ENCODE measurements at regions not wholly inside any gene's neighbourhood (a gene's known extent, or its start where the extent isn't known, plus 50 kb on each side); places are given as distances from the start of the nearest gene placed in this dataset.

DNA sequence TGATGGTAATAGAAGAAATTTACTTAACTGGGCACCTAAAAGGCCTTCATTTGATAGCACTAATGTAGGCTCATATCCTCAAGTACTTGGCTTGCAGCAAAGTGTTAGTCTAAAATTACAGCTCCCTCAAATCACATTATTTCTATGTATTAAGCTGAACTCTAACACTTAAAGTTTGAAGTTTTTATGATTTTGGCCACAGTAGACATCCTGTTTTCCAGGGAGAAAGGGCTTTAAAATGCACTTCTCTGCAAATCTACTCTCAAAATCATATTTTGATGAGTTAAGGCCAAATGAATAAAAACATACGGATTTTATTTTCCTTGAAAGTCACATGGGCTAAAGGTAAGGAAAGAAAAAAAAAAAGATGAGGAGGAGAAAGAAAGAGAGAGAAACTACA lies 575.5 kb downstream of the PLPP3 start:
- Histone ChIP-seq H3K9me2 (replicated peaks; ENCODE audit: low read depth, low read length) (no peaks in the 10 kb centered on the region), H3K4me2 (ENCODE audit: low read depth, low read length, poor library complexity, severe bottlenecking) (no peak overlapping the region), H3K27me3 (ENCODE audit: insufficient read depth, low read length, poor library complexity, severe bottlenecking) (no peaks in the 10 kb centered on the region), H3K79me2 (ENCODE audit: insufficient read depth, low read length) (no peaks in the 10 kb centered on the region), H3K4me3 (ENCODE audit: low read length, poor library complexity, severe bottlenecking) (no peak overlapping the region), H3K4me1 (ENCODE audit: insufficient read depth, low read length, poor library complexity, severe bottlenecking) (no peaks in the 10 kb centered on the region), H4K20me1 (ENCODE audit: insufficient read depth, low read length, poor library complexity, severe bottlenecking) (no peaks in the 10 kb centered on the region), H3F3A (ENCODE audit: low read depth) (no peaks in the 10 kb centered on the region), H3K36me3 (ENCODE audit: insufficient read depth, low read length) (no peaks in the 10 kb centered on the region), H3K9me3 (ENCODE audit: insufficient read depth, low read depth, low read length) (no peaks in the 10 kb centered on the region), H3K9ac (ENCODE audit: low read depth, low read length, poor library complexity, severe bottlenecking) (no peak overlapping the region), H2AFZ (ENCODE audit: low read length) (no peak overlapping the region)
- TF ChIP-seq, protein P1, sequence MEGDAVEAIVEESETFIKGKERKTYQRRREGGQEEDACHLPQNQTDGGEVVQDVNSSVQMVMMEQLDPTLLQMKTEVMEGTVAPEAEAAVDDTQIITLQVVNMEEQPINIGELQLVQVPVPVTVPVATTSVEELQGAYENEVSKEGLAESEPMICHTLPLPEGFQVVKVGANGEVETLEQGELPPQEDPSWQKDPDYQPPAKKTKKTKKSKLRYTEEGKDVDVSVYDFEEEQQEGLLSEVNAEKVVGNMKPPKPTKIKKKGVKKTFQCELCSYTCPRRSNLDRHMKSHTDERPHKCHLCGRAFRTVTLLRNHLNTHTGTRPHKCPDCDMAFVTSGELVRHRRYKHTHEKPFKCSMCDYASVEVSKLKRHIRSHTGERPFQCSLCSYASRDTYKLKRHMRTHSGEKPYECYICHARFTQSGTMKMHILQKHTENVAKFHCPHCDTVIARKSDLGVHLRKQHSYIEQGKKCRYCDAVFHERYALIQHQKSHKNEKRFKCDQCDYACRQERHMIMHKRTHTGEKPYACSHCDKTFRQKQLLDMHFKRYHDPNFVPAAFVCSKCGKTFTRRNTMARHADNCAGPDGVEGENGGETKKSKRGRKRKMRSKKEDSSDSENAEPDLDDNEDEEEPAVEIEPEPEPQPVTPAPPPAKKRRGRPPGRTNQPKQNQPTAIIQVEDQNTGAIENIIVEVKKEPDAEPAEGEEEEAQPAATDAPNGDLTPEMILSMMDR (conservative IDR thresholded peaks at IDR 0.05; ENCODE audit: low read length) = no peak
- TF ChIP-seq EZH2phosphoT487 (IDR thresholded peaks at IDR 0.05; ENCODE audit: borderline replicate concordance) = no peak

DNA sequence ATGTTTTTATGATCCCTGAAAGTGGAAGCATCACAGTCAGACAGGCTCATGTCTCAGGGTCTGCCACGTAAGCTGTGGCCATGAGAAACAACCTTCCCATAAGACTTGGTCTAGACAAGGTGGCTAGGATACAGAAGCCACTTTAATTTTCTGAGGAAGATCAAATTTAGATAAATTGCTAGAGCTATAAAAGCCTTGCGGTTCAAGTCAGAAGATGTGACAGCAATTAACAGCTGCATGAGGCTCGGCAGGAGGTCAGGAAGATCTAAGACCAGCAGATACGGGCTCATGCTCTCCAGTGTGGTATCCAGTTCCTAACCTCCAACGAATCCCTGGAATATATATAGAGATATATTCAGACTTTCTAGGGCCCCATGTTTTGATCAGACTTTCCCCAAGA lies 577.1 kb downstream of the PLPP3 start:
- Histone ChIP-seq H4K20me1 (ENCODE audit: insufficient read depth, low read length, poor library complexity, severe bottlenecking) (no peaks in the 10 kb centered on the region), H3F3A (ENCODE audit: low read depth) (no peaks in the 10 kb centered on the region), H2AFZ (ENCODE audit: low read length) (no peak overlapping the region), H3K79me2 (ENCODE audit: insufficient read depth, low read length) (no peaks in the 10 kb centered on the region), H3K4me1 (ENCODE audit: insufficient read depth, low read length, poor library complexity, severe bottlenecking) (no peaks in the 10 kb centered on the region), H3K9ac (ENCODE audit: low read depth, low read length, poor library complexity, severe bottlenecking) (no peak overlapping the region), H3K27me3 (ENCODE audit: insufficient read depth, low read length, poor library complexity, severe bottlenecking) (no peaks in the 10 kb centered on the region), H3K9me3 (ENCODE audit: insufficient read depth, low read depth, low read length) (no peaks in the 10 kb centered on the region), H3K4me2 (ENCODE audit: low read depth, low read length, poor library complexity, severe bottlenecking) (no peak overlapping the region), H3K4me3 (ENCODE audit: low read length, poor library complexity, severe bottlenecking) (no peak overlapping the region), H3K9me2 (replicated peaks; ENCODE audit: low read depth, low read length) (no peaks in the 10 kb centered on the region), H3K36me3 (ENCODE audit: insufficient read depth, low read length) (no peaks in the 10 kb centered on the region)
- TF ChIP-seq, protein P1 (conservative IDR thresholded peaks at IDR 0.05; ENCODE audit: low read length) = no peak
- TF ChIP-seq EZH2phosphoT487 (IDR thresholded peaks at IDR 0.05; ENCODE audit: borderline replicate concordance) = no peak

DNA sequence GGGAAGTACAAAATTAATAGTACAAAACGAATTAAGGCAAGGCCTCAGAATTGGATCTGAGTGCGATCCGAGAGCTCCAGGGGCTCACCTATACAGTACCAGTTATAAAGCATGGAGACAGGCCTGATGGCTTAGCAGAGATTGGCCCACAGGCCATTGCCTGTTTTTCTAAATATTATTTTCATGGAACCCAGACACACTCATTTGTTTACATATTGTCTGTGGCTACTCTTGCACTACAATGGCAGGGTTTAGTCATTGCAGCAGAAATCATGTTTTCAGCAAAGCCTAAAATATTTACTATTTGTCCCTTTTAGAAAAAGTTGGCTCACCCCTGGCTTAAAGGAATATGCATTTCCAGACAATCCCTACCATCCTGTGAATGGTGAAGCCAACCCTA lies 578.9 kb downstream of the PLPP3 start:
- Histone ChIP-seq H3K27me3 (ENCODE audit: insufficient read depth, low read length, poor library complexity, severe bottlenecking) (no peaks in the 10 kb centered on the region), H3K9me2 (replicated peaks; ENCODE audit: low read depth, low read length) (no peaks in the 10 kb centered on the region), H3K4me1 (ENCODE audit: insufficient read depth, low read length, poor library complexity, severe bottlenecking) (no peaks in the 10 kb centered on the region), H3K4me3 (ENCODE audit: low read length, poor library complexity, severe bottlenecking) (no peak overlapping the region), H3K9me3 (ENCODE audit: insufficient read depth, low read depth, low read length) (no peaks in the 10 kb centered on the region), H3K9ac (ENCODE audit: low read depth, low read length, poor library complexity, severe bottlenecking) (no peak overlapping the region), H3K4me2 (ENCODE audit: low read depth, low read length, poor library complexity, severe bottlenecking) (no peak overlapping the region), H4K20me1 (ENCODE audit: insufficient read depth, low read length, poor library complexity, severe bottlenecking) (no peaks in the 10 kb centered on the region), H3K79me2 (ENCODE audit: insufficient read depth, low read length) (no peaks in the 10 kb centered on the region), H3F3A (ENCODE audit: low read depth) (no peaks in the 10 kb centered on the region), H2AFZ (ENCODE audit: low read length) (no peak overlapping the region), H3K36me3 (ENCODE audit: insufficient read depth, low read length) (no peaks in the 10 kb centered on the region)
- no peak for TF ChIP-seq EZH2phosphoT487 (IDR thresholded peaks at IDR 0.05; ENCODE audit: borderline replicate concordance)
- TF ChIP-seq, protein P1 (conservative IDR thresholded peaks at IDR 0.05; ENCODE audit: low read length) = no peak

All from Loucy (cell line).